ENCODE measurements at regions not wholly inside any gene's neighbourhood (a gene's known extent, or its start where the extent isn't known, plus 50 kb on each side); places are given as distances from the start of the nearest gene placed in this dataset.

DNA sequence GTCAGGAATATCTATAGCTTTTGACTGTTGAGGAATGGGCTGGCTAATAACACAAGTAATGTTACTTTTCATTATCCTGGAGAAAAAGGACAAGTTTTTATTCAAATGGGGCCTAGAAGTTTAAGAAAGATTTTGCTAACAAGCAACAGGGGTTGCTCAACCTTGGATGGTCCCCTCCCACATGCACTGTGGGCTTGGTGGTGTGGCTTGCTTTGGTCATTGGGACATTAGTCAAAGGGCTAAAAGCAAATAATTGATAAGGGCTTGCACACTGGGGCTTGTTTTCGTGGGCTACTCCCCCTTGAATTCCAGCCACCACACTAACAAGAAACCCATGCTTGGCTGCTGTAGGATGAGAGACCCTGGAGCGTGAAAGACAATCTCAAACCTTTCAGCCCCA, 127.6 kb downstream of the JCAD start:
- dilution Hi-C loops (cut with MboI; ENCODE audit: extremely low pct_ligation_motif_present, low sequenced_read_pairs) (no loop called here), intact Hi-C loops (cut with micrococcal nuclease) (no loop called here)
- Histone ChIP-seq H3K27me3 (ENCODE audit: control insufficient read depth in 2 of 2, insufficient read depth in 2 of 2, low read length in 2 of 2) (peaks cover 0 to 2% of the 10 kb centered on the region in 2 experiments), H2AFZ (ENCODE audit: low read depth, low read length) (no peak overlapping the region), H3K79me2 (ENCODE audit: control insufficient read depth, insufficient read depth, low read length) (no peaks in the 10 kb centered on the region), H3K4me1 (ENCODE audit: control insufficient read depth, extremely low read depth, insufficient read depth, low read length) (no peaks in the 10 kb centered on the region), H4K20me1 (replicated peaks; ENCODE audit: control insufficient read depth, extremely low read depth, insufficient read depth, low read length) (no peaks in the 10 kb centered on the region), H3K9ac (replicated peaks; ENCODE audit: extremely low read depth, insufficient read depth, low read length) (no peak overlapping the region), H3K27ac (ENCODE audit: insufficient read depth, low read depth, low read length) (no peak overlapping the region), H3K36me3 (ENCODE audit: control insufficient read depth in 2 of 2, extremely low read depth in 1 of 2, insufficient read depth in 2 of 2, low read length in 2 of 2) (no peaks in the 10 kb centered on the region), H3K9me3 (replicated peaks; ENCODE audit: control insufficient read depth, insufficient read depth, low read length) (no peaks in the 10 kb centered on the region), H3K4me2 (ENCODE audit: insufficient read depth, low read length) (no peak overlapping the region), H3K4me3 (replicated peaks in 1 of 3; ENCODE audit: insufficient read depth in 1 of 3, low read depth in 1 of 3, low read length in 3 of 3) (no peak overlapping the region), H3K9me1 (replicated peaks; ENCODE audit: control insufficient read depth, extremely low read depth, insufficient read depth, low read length) (no peaks in the 10 kb centered on the region)
- TF ChIP-seq POLR2A (IDR thresholded peaks at IDR 0.05; ENCODE audit: low read depth, low read length) = no peak
- no peak for TF ChIP-seq JUN (IDR thresholded peaks at IDR 0.05; ENCODE audit: borderline replicate concordance, insufficient read depth, insufficient read length, low read depth)
- TF ChIP-seq MYC (IDR thresholded peaks at IDR 0.05; ENCODE audit: low read depth, low read length) = no peak
- TF ChIP-seq, protein P1, sequence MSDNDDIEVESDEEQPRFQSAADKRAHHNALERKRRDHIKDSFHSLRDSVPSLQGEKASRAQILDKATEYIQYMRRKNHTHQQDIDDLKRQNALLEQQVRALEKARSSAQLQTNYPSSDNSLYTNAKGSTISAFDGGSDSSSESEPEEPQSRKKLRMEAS (IDR thresholded peaks at IDR 0.05; ENCODE audit: insufficient read depth, insufficient read length) = no peak
- TF ChIP-seq GATA2 (IDR thresholded peaks at IDR 0.05; ENCODE audit: insufficient read depth, insufficient read length, low read depth, low read length) = no peak
- no peak for TF ChIP-seq CTCF (IDR thresholded peaks at IDR 0.05; ENCODE audit: extremely low read depth in 1 of 2, insufficient read depth in 1 of 2, low read depth in 1 of 2, low read length in 2 of 2)
- no peak for TF ChIP-seq POLR2AphosphoS5 (IDR thresholded peaks at IDR 0.05; ENCODE audit: insufficient read depth, low read depth, low read length)
- no peak for TF ChIP-seq FOS (IDR thresholded peaks at IDR 0.05; ENCODE audit: borderline replicate concordance, insufficient read depth, low read length)
- TF ChIP-seq EZH2 (IDR thresholded peaks at IDR 0.05; ENCODE audit: borderline replicate concordance, low read depth, low read length, severe bottlenecking) = no peak
- ChIA-PET POLR2A (no interaction called here), CTCF (no interaction called here)
- FAIRE-seq (no peak), DNase-seq (ENCODE audit: low read depth, low spot score) (no peak)
- BruUV-seq (replicated peaks) = no TSS peak

Measured in endothelial cell of umbilical vein (primary cell).